ENCODE measurements at regions not wholly inside any gene's neighbourhood (a gene's known extent, or its start where the extent isn't known, plus 50 kb on each side); places are given as distances from the start of the nearest gene placed in this dataset.

GRCh38 chr13:60850526-60850925 lies 453.5 kb downstream of the TDRD3 start:
- Histone ChIP-seq H3K4me1 (ENCODE audit: control insufficient read depth in 1 of 2, insufficient read depth in 2 of 2, low read length in 2 of 2) (no peaks in the 10 kb centered on the region), H3K9me3 (replicated peaks in 1 of 2; ENCODE audit: control insufficient read depth in 1 of 2, insufficient read depth in 1 of 2, low read length in 2 of 2) (peaks cover 12 to 29% of the 10 kb centered on the region in 2 donors), H3K4me2 (replicated peaks; ENCODE audit: extremely low read depth, low read length, poor library complexity, severe bottlenecking) (no peak overlapping the region), H3K79me2 (ENCODE audit: insufficient read depth, low read length) (no peaks in the 10 kb centered on the region), H4K20me1 (ENCODE audit: insufficient read depth, low read length) (no peaks in the 10 kb centered on the region), H2AFZ (ENCODE audit: insufficient read depth, low read depth, low read length, poor library complexity, severe bottlenecking) (no peak overlapping the region), H3K36me3 (replicated peaks in 1 of 2; ENCODE audit: control insufficient read depth in 1 of 2, insufficient read depth in 2 of 2, low read length in 2 of 2) (no peaks in the 10 kb centered on the region), H3K27me3 (ENCODE audit: control insufficient read depth in 2 of 2, insufficient read depth in 2 of 2, low read length in 2 of 2) (no peaks in the 10 kb centered on the region), H3K9ac (ENCODE audit: insufficient read depth, low read length, poor library complexity, severe bottlenecking) (no peak overlapping the region), H3K4me3 (replicated peaks in 1 of 3; ENCODE audit: low read depth in 2 of 3, low read length in 3 of 3) (no peak overlapping the region), H3K27ac (ENCODE audit: low read depth in 1 of 2, low read length in 2 of 2) (no peak overlapping the region)
- no peak for TF ChIP-seq CTCF (IDR thresholded peaks at IDR 0.05)
- H3K27me3 Mint-ChIP-seq (ENCODE audit: low read depth in 3 of 3): no peaks in the 10 kb centered on the region
- DNase-seq: no peak
- no CpG with 5 or more reads among the region's 2 CpGs for WGBS (ENCODE audit: insufficient coverage)
- H3K4me3 Mint-ChIP-seq: no peak overlapping the region
- intact Hi-C loops (cut with micrococcal nuclease): no loop called here
- peaks cover 3 to 24% (median 11%) of the 10 kb centered on the region in 7 donors for H3K9me3 Mint-ChIP-seq
- no peaks in the 10 kb centered on the region for H3K4me1 Mint-ChIP-seq
- H3K36me3 Mint-ChIP-seq: no peaks in the 10 kb centered on the region
- no peak overlapping the region for H3K27ac Mint-ChIP-seq

- H3K4me3 Mint-ChIP-seq: no peak overlapping the region
- Histone ChIP-seq H3K4me3 (replicated peaks in 1 of 3; ENCODE audit: low read depth in 2 of 3, low read length in 3 of 3) (no peak overlapping the region), H3K79me2 (ENCODE audit: insufficient read depth, low read length) (no peaks in the 10 kb centered on the region), H2AFZ (ENCODE audit: insufficient read depth, low read depth, low read length, poor library complexity, severe bottlenecking) (no peak overlapping the region), H3K27me3 (ENCODE audit: control insufficient read depth in 2 of 2, insufficient read depth in 2 of 2, low read length in 2 of 2) (no peaks in the 10 kb centered on the region), H3K27ac (ENCODE audit: low read depth in 1 of 2, low read length in 2 of 2) (no peak overlapping the region), H3K4me1 (ENCODE audit: control insufficient read depth in 1 of 2, insufficient read depth in 2 of 2, low read length in 2 of 2) (no peaks in the 10 kb centered on the region), H3K9ac (ENCODE audit: insufficient read depth, low read length, poor library complexity, severe bottlenecking) (no peak overlapping the region), H3K4me2 (replicated peaks; ENCODE audit: extremely low read depth, low read length, poor library complexity, severe bottlenecking) (no peak overlapping the region), H4K20me1 (ENCODE audit: insufficient read depth, low read length) (no peaks in the 10 kb centered on the region), H3K36me3 (replicated peaks in 1 of 2; ENCODE audit: control insufficient read depth in 1 of 2, insufficient read depth in 2 of 2, low read length in 2 of 2) (no peaks in the 10 kb centered on the region), H3K9me3 (replicated peaks in 1 of 2; ENCODE audit: control insufficient read depth in 1 of 2, insufficient read depth in 1 of 2, low read length in 2 of 2) (peaks cover 7 to 8% of the 10 kb centered on the region in 2 donors)
- no peak for TF ChIP-seq CTCF (IDR thresholded peaks at IDR 0.05)
- H3K9me3 Mint-ChIP-seq: peaks cover under 1 to 10% (median 7%) of the 10 kb centered on the region in 7 donors
- H3K27me3 Mint-ChIP-seq (ENCODE audit: low read depth in 3 of 3): no peaks in the 10 kb centered on the region
- H3K36me3 Mint-ChIP-seq: no peaks in the 10 kb centered on the region
- intact Hi-C loops (cut with micrococcal nuclease): no loop called here
- DNase-seq: no peak
- no peak overlapping the region for H3K27ac Mint-ChIP-seq
- no CpG with 5 or more reads among the region's 3 CpGs for WGBS (ENCODE audit: insufficient coverage)
- no peaks in the 10 kb centered on the region for H3K4me1 Mint-ChIP-seq
These were observed 441.6 kb downstream of the TDRD3 start for GRCh38 chr13:60838581-60838980.

Data from CD14-positive monocyte (primary cell).